GM18870 (cell line): ENCODE measurements at regions not wholly inside any gene's neighbourhood (a gene's known extent, or its start where the extent isn't known, plus 50 kb on each side); places are given as distances from the start of the nearest gene placed in this dataset.

Source experiments
- ATAC-seq: cut with Tn5 transposase; IDR thresholded peaks from one replicate; pipeline ENCODE4 v1.9.1; 2021; ENCODE audit warnings: moderate library complexity; ENCODE audit not compliant: unreplicated experiment

- ATAC-seq = no peak
Observed at GRCh38 chr5:165642366-165642765, 2136.9 kb downstream of the MAT2B start.

- no peak for ATAC-seq
Observed at GRCh38 chr5:165665735-165666400, 2160.4 kb downstream of the MAT2B start.

- no peak for ATAC-seq
Observed at GRCh38 chr5:165673499-165673898, 2168.1 kb downstream of the MAT2B start.

- no peak for ATAC-seq
Observed at GRCh38 chr5:165695796-165696195, 2190.4 kb downstream of the MAT2B start.

- no peak for ATAC-seq
Observed at GRCh38 chr5:165705960-165706359, 2200.5 kb downstream of the MAT2B start.

GRCh38 chr5:165712011-165712410, 2206.6 kb downstream of the MAT2B start:
- no peak for ATAC-seq

- ATAC-seq = no peak
Observed at GRCh38 chr5:165714598-165714997, 2209.2 kb downstream of the MAT2B start.

- ATAC-seq = no peak
Observed at GRCh38 chr5:165720901-165721300, 2215.5 kb downstream of the MAT2B start.

GRCh38 chr5:165722401-165722800, 2217.0 kb downstream of the MAT2B start:
- no peak for ATAC-seq

GRCh38 chr5:165723931-165724330, 2218.5 kb downstream of the MAT2B start:
- no peak for ATAC-seq

- ATAC-seq = no peak
Observed at GRCh38 chr5:165728425-165728824, 2223.0 kb downstream of the MAT2B start.

- no peak for ATAC-seq
Observed at GRCh38 chr5:165735388-165735787, 2230.0 kb downstream of the MAT2B start.

GRCh38 chr5:165739079-165739741, 2233.8 kb downstream of the MAT2B start:
- no peak for ATAC-seq

GRCh38 chr5:165757791-165758190, 2252.4 kb downstream of the MAT2B start:
- ATAC-seq = no peak

- ATAC-seq = no peak
Observed at GRCh38 chr5:165775111-165775510, 2269.7 kb downstream of the MAT2B start.

GRCh38 chr5:165779505-165779904, 2274.1 kb downstream of the MAT2B start:
- ATAC-seq = no peak

- ATAC-seq = no peak
Observed at GRCh38 chr5:165780901-165781300, 2275.5 kb downstream of the MAT2B start.

GRCh38 chr5:165781738-165782137, 2276.3 kb downstream of the MAT2B start:
- ATAC-seq = no peak

- no peak for ATAC-seq
Observed at GRCh38 chr5:165783024-165783423, 2277.6 kb downstream of the MAT2B start.

- ATAC-seq = no peak
Observed at GRCh38 chr5:165786073-165786472, 2280.7 kb downstream of the MAT2B start.

GRCh38 chr5:165795073-165795472, 2289.7 kb downstream of the MAT2B start:
- ATAC-seq = no peak

- no peak for ATAC-seq
Observed at GRCh38 chr5:165805756-165806155, 2300.3 kb downstream of the MAT2B start.

- no peak for ATAC-seq
Observed at GRCh38 chr5:165808335-165808734, 2302.9 kb downstream of the MAT2B start.
